HG02852 (cell line): ENCODE measurements at regions not wholly inside any gene's neighbourhood (a gene's known extent, or its start where the extent isn't known, plus 50 kb on each side); places are given as distances from the start of the nearest gene placed in this dataset.

Source experiments
- ATAC-seq: cut with Tn5 transposase; IDR thresholded peaks from one replicate; pipeline ENCODE4 v1.9.1; 2021; ENCODE audit warnings: mild to moderate bottlenecking, moderate library complexity; ENCODE audit not compliant: unreplicated experiment

DNA sequence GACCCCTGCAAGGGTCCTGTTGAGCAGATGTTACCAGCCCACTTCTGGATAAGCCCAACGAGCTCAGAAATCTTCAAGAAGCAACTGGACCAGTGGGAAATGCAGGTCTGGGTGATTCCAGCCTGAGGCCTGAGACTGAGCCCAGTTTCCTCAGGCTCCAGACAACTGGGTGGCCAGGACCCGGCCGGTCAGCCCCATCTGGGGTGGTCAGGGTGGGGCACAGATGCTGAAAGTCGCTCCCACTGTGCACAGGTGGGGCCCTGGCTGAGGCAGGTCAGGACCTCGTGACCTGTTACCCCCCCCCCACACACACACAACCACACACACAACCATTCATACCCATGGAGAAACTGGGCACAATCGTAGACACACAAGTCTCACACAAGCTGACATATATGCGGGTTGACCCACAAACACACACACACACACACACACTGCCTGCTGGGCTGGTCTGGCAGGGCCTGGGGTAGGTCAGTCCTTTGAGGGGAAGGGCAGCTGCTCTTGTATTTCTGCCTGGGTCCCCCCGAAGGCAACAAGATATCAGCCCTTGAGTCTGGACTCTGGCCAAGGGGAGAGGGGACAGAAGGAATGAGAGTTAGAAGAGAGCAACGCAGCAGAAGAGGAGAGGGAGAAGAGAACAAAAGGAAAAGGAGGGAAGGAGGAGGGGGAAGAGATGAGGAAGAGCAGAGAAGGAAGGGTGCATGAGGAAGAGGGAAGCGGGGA is 99.0 kb upstream of the CDH5 start:
- ATAC-seq: no peak

DNA sequence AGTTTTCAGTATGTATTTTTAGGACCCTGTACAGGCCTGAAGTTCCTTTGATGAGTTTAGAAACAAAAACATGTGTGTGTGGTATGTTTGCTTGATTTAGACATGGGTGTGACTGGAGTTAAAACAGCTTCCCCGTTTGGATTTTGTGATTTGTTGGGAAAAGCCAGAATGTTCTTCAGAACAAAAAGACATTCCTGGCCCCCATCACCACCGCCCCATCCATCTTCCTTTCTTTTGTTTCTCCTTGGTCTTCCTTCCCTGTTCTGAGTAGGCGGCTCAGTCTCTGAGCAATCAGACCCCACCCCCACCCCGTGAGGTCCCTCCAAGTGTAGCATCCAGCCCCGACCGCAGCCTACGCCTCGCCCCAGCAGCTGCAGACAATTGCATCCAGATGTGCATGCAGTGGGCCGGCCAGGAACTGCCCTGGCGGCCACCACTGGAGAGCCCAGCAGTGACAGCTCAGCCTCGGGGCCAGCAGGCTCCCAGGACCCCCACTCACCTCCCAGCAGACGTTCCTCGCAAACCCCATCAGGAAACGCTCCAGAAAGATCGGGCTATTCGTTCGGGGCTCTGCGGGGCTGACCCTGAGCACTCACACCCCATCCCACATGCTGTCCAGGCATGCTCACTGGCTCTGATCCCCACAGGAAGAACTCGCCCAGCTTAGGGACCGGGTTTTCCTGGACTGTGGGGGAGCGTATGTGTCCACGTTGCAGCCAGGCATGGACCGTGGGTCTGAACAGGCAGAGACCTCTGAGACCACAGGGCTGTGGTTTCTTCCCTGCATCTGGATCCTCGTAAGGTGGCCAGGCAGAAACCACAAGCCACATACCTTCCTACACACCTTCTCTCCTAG is 99.8 kb upstream of the CDH5 start:
- no peak for ATAC-seq

- ATAC-seq: no peak
Measured at GRCh38 chr16:66265556-66266141, 100.8 kb upstream of the CDH5 start.

DNA sequence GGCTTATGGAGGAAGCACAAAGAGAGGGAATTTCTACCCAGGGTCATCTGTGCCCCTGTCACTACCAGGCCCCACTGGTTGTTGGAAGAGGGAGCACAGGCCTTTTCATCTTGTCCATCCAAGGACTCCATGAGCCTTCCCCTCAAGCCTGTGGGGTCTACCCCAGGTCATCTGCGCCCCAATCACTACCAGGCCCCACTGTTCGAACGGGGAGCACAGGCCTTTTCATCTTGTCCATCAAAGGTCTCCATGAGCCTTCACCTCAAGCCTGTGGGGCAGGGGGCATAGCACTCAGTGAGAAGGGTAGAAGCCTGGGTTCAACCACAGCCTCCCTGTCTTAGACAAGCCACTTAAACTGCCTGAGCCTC is 101.5 kb upstream of the CDH5 start:
- no peak for ATAC-seq

- ATAC-seq: no peak
Measured at GRCh38 chr16:66264311-66265047, 102.0 kb upstream of the CDH5 start.

DNA sequence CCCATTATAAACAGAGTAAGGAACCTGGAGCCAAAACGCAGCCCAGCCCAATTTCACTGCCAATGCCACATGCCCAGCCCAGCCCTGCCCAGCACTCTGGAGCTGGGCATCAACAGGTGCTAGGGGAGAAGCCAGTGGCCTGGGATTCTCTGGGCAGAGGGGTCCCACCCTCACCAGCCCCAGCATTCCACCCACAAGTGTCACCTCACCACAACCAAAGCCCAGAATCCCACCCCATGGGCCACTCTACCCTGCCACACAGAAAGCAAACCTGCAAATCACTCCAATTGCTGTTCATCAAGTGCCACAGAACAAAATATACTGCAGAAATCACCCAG is 102.5 kb upstream of the CDH5 start:
- ATAC-seq: no peak

DNA sequence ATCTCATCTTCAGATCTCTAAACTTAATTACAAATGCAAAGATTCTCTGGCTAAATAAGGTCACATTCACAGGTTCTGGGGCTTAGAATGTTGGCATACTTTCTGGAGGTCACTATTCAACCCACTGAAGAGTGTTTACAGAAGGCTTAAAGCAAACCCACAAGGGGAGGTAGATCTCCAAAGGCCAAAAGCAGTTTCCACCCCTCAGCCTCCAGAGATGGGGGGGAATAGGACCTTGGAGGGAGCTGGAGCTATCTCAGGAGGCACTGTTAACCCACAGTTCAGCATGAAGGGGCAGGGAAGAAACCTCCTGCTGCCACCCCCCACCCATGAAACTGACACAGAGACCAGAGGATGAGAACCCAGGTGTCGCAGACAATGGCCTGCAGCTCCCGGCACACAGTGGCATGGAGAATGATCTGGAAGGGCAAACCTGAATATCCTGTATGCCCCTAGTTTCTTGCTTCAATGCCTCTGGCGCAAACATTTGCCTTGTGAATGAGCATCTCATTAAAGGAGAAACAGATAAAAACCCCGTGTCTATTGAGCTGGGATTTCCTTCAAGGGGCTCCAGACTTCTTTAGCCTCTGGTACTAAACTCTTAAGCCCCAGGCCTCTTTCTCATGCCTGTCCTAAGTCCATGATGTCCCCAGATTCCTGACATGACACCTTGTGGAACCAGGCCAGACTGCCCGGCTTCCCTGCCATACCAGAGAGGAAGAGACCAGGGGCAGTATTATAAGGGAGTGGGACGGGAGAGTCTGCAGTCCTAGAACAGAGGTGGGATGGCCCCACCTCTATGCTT is 103.1 kb upstream of the CDH5 start:
- ATAC-seq: no peak

- ATAC-seq: no peak
Measured at GRCh38 chr16:66262253-66263167, 104.0 kb upstream of the CDH5 start.

DNA sequence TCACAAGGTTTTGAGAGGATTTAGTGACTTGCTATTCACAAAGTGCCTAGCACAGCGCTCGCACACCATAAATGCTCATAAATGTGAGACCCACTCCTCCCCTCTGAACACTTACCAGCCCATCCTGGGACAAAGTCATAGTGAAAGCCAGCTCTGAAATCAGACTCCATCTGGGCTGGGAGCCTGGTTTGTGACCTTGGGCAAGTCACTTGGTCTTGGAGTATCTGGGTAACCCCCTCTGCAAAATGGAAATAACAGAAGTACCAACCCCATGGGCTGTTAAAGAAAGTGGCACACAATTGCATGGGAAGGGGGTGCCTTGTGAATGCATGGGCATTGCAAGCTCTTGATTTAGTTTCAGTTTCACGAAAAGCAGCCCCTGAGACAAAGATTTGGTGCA is 104.7 kb upstream of the CDH5 start:
- ATAC-seq: no peak

DNA sequence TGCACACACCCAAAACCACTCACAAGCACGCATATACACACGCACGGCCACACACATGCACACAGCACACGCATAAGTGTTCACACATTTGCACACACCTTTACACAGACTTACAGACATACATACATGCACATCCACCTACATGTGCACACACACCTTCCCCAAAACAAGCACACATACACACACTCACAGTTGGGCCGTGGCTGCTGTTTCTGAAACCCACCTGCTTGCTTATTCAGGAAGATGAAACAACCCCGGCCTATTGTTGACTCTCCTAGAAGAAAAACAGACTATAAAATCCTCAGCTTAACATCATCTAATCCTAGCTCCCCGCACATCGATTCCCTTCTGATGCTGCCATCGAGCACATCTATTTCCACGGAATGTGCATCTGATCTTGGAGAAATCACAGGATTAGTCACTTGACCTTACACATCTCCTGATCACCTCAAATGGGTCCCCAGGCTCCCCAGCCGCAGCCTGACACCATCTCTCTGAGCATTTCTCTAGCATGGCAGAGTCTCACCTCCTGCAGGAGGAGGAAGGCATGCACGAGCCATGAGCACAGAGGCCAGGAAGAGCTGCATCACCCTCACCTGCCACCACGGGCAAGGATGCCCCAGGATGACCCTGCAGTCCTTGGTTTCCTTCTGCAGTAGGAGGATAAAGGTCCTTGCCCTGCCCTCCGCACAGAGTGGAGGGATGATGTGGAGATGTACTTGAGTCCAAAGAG is 105.8 kb upstream of the CDH5 start:
- no peak for ATAC-seq

- ATAC-seq: no peak
Measured at GRCh38 chr16:66258916-66259845, 107.3 kb upstream of the CDH5 start.

GRCh38 chr16:66256919-66257318 is 109.6 kb upstream of the CDH5 start:
- no peak for ATAC-seq

DNA sequence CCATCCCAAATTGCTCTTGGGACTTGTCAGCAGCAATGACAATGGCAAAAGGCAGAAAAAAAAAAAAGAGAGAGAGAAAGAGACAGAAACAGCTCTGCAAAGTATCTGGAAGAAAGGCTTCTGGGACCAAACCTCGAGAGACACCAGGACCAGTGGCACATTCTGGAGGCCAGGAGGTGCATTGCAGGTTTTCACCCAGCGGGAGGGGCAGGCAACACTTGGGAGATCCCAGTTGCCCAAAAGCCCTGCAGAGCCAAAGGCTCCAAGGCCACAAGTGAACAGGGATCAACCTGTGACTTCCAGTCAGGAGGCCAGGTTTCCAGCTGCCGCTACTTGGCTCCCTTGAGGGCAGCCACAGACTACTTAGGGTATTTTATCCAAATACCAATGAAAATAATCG is 110.8 kb upstream of the CDH5 start:
- no peak for ATAC-seq

- ATAC-seq: no peak
Measured at GRCh38 chr16:66254751-66255150, 111.7 kb upstream of the CDH5 start.

DNA sequence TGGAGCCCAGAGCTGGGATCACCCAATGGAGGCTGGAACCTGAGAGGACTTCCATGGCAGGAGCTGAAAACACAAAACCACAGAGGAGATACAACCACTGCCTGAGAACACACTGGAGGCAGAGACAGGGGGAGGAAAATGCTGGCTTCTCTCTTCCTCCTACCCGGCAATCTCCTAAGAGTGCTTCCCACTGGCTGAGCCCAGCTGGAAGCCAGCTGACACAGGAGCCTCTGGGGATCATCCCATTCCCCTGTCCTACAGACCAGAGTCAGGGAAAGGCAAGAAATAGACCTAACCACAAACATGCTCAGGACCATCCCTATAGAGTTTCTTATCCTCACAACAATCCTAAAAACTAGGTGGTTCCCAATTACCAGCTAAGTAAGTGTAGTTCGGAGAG is 112.4 kb upstream of the CDH5 start:
- ATAC-seq: no peak

- ATAC-seq: no peak
Measured at GRCh38 chr16:66251476-66252160, 114.9 kb upstream of the CDH5 start.

DNA sequence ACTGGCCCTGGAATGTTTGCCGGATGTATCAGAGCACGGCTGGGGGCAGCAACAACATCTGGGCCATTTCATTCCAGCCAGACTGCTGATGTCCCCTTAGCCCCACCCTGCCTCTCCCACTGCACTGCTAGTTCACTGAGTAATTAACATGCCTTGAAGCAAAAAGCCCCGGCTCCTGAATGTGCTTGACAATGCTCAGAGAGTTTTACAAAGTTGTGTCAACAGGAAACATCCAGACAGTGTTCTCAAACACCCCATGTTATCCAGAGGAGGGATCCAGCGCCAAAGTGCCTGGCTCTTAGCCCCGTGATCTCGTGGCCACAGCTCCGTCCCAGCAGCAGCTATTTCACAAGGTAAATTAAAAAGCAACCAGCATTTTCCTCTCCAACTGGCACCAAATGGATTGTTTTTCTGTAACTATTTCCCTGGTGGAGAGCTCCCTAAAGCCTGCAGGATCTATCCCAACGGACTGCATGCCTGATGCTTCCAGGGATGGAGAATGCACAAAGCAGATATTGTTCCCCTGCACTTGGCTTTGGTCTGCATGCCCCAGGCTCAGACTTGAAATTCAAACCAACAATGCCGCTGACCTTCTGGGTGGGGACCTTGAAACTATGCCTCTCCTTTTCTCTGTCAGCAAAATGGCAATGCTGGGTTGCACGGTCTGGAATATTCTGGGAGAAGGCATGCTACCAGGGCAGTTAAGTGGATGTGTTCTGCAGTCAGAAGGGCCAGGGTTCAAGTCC is 115.6 kb upstream of the CDH5 start:
- ATAC-seq: no peak
